Lower leg skin (tissue), 4 donors: ENCODE measurements at regions not wholly inside any gene's neighbourhood (a gene's known extent, or its start where the extent isn't known, plus 50 kb on each side); places are given as distances from the start of the nearest gene placed in this dataset.

ENCODE experiments used
- DNase-seq, 2 donors: peaks; one replicate each; pipeline ENCODE4 v3.0.0-alpha.2; 2019; ENCODE audit warnings: low spot score in 2 of 2
- H3K4me3 ChIP-seq: fragments of 200-600 bp; sonication (generic); 2 replicates; pipeline ENCODE4 v1.5.1; 2017; ENCODE audit warnings: mild to moderate bottlenecking, low read depth; ENCODE audit not compliant: poor library complexity, severe bottlenecking
- POLR2A ChIP-seq, 2 donors: fragments of 450-650 bp; IDR thresholded peaks; one replicate each; pipeline ENCODE4 v1.6.1; 2016 to 2017; ENCODE audit warnings: antibody characterized with exemption in 2 of 2, mild to moderate bottlenecking in 1 of 2, moderate library complexity in 1 of 2
- WGBS, 2 donors: methylation state at CpG; one replicate each; pipeline ENCODE4 v1.1.5; 2018; 5-methylcytosine and 5-hydroxymethylcytosine counted together
- intact Hi-C: fragments of 100-400 bp; cut with DNase I; formaldehyde crosslinking; loops from one replicate; pipeline ENCODE4 v1.15.0; 2023; ENCODE audit warnings: low total_unique reads
- TF ChIP-seq, protein P1 (sequence below), 3 donors: fragments of 450-650 bp; IDR thresholded peaks; one replicate each; pipeline ENCODE4 v1.5.1; 2016; ENCODE audit warnings: antibody characterized with exemption in 3 of 3, mild to moderate bottlenecking in 3 of 3, moderate library complexity in 2 of 3

DNA sequence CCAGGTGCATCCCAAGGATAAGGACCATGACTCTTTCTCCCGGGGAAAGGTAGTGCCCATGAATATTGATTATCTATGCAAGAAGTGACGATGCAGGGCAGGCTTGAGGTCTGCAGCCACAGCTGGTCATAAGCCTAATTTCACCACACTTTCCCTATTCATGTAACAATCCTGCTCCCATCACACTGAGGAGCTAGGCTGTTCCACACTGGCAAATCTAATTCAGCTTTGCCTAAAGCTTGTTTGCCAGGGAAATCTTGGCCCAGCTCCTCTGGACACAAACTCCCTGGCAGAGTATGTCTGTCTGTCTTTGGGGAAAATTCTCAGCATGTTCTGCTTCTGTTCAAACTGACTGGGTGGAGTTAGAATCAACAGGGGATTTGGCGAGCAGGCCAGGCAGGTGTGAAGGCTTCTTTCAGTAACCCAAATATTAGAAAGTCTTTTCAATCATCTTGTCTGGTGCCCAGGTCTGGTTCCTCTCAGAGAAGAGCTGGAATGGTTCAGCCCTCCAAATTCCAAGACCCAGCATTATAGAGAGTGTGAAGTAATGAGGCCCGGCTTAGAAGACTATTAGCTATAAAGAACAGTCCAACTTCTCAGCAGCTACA lies 88.5 kb upstream of the SPDL1 start:
- WGBS, 2 donors = 26 to 33% methylated on average over 4 of the region's 4 CpGs
- H3K4me3 ChIP-seq = no peak overlapping the region
- intact Hi-C loops = no loop called here
- no peak for DNase-seq
- no peak for TF ChIP-seq POLR2A (IDR thresholded peaks at IDR 0.05)
- TF ChIP-seq, protein P1, sequence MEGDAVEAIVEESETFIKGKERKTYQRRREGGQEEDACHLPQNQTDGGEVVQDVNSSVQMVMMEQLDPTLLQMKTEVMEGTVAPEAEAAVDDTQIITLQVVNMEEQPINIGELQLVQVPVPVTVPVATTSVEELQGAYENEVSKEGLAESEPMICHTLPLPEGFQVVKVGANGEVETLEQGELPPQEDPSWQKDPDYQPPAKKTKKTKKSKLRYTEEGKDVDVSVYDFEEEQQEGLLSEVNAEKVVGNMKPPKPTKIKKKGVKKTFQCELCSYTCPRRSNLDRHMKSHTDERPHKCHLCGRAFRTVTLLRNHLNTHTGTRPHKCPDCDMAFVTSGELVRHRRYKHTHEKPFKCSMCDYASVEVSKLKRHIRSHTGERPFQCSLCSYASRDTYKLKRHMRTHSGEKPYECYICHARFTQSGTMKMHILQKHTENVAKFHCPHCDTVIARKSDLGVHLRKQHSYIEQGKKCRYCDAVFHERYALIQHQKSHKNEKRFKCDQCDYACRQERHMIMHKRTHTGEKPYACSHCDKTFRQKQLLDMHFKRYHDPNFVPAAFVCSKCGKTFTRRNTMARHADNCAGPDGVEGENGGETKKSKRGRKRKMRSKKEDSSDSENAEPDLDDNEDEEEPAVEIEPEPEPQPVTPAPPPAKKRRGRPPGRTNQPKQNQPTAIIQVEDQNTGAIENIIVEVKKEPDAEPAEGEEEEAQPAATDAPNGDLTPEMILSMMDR (IDR thresholded peaks at IDR 0.05) = no peak

DNA sequence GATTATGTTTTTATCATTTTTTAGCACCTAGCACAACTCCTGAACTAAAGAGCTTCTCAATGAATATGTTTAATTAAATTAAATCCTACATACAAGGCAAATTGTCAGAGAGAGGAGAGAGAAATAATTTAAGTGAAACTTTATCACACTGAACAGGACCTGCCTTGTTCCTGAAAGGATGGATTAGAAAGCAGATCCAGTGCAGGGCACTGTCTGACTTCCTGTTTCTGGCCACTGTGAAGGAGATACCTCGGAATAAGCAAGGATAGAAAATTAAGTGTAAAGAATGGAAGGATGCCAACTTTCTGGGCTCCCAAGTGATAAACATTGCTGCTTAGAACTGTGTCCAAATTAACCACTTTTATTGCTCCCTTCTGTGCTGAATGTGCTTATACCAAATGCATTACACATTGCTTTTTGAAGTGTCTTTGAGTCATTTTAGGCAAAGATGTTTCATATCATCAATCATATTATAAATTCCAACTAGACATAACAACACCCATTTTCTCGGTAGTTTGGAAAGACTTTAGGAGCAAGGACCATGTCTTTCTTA lies 89.1 kb upstream of the SPDL1 start:
- no peak for DNase-seq
- WGBS, 2 donors = 4 to 7% methylated on average over 2 of the region's 2 CpGs
- H3K4me3 ChIP-seq = no peak overlapping the region
- TF ChIP-seq POLR2A (IDR thresholded peaks at IDR 0.05) = no peak
- TF ChIP-seq, protein P1 (IDR thresholded peaks at IDR 0.05) = no peak
- intact Hi-C loops = no loop called here

DNA sequence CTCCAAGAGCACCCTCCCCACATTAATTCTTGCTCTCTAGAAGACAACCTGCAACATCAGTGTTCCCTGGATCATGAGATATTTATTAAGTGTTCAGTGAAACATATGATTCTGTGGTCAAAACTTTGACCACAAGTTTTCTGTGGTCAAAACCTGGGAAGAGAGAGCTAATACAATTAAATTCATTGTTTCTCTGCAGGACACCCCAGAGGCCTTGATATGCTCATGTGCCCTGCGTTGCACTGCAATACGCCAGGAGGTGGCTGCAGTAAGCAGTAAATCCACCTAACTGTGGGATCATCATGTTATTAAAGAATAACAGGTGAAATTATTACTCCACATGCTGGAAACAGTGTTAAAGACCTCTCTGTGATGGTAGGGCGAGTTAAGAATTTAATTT lies 109.3 kb upstream of the SPDL1 start:
- no peak for DNase-seq
- intact Hi-C loops = no loop called here
- H3K4me3 ChIP-seq = no peak overlapping the region
- no peak for TF ChIP-seq POLR2A (IDR thresholded peaks at IDR 0.05)
- TF ChIP-seq, protein P1 (IDR thresholded peaks at IDR 0.05) = no peak
- 58 to 63% methylated on average over 3 of the region's 3 CpGs for WGBS, 2 donors

DNA sequence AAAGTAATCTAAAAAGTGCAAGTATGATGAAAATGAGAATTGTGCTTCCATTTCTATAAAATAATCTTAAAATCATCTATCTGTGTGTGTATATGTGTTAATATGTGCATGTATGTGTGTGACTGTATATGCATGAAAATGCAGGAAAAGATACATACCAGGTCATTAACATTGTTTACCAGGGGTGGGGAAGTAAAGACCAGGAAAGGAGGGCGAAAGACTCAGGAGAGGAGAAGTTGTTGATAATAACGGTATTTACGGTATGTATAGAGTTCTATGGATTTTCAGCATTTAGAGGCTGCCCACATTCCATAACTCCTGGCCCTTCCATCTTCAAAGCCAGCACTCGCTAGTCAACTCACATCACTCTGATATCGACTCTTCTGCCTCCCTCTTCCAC lies 111.0 kb upstream of the SPDL1 start:
- TF ChIP-seq, protein P1 (IDR thresholded peaks at IDR 0.05) = no peak
- no peak for TF ChIP-seq POLR2A (IDR thresholded peaks at IDR 0.05)
- no peak for DNase-seq
- intact Hi-C loops = no loop called here
- no peak overlapping the region for H3K4me3 ChIP-seq
- WGBS, 2 donors = 67 to 93% methylated on average over 5 of the region's 5 CpGs

DNA sequence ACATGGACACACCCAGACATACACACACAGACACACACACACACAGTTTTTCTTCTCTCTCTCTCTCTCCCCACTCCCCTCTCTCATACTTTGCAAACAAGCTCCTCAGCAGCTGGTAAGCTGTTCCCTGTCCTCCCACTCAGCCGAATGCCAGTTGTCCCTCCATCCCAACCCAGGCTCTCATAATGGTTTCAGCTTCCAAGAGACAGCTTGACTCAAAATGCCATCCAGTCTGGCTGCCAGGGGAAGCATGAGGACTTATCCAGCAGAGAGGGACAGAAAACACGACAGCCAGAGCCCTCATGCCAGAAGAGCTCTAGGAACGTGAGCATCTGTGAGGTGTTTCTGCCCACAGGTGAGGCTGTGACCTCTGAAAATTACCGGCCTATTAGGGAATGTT lies 112.6 kb upstream of the SPDL1 start:
- intact Hi-C loops = no loop called here
- 77 to 87% methylated on average over 4 of the region's 4 CpGs for WGBS, 2 donors
- H3K4me3 ChIP-seq = no peak overlapping the region
- TF ChIP-seq, protein P1 (IDR thresholded peaks at IDR 0.05) = no peak
- TF ChIP-seq POLR2A (IDR thresholded peaks at IDR 0.05) = no peak
- DNase-seq = no peak
